GM23338 (cell line): ENCODE measurements at regions not wholly inside any gene's neighbourhood (a gene's known extent, or its start where the extent isn't known, plus 50 kb on each side); places are given as distances from the start of the nearest gene placed in this dataset.

Experiments
- CREB1 ChIP-seq: fragments of 250-450 bp; sonication (Bioruptor Pico); IDR thresholded peaks from 2 replicates; pipeline ENCODE4 v1.5.0; 2020; ENCODE audit warnings: low read depth, mild to moderate bottlenecking, moderate library complexity
- CTCF ChIP-seq, 2 experiments: fragments of 200-600 bp in 1 of 2; sonication (generic) in 1 of 2; conservative IDR thresholded peaks; 2 replicates each; pipeline versions ENCODE4 v1.5.1 to v1.6.1; 2016 to 2017; ENCODE audit warnings: antibody characterized with exemption in 2 of 2, low read depth in 2 of 2, mild to moderate bottlenecking in 2 of 2, moderate library complexity in 1 of 2
- EZH2 ChIP-seq: fragments of 200-600 bp; sonication (generic); IDR thresholded peaks from one replicate; pipeline ENCODE4 v1.8.0; 2017; ENCODE audit warnings: antibody characterized with exemption, mild to moderate bottlenecking, low read depth; ENCODE audit not compliant: unreplicated experiment
- EZH2phosphoT487 ChIP-seq: fragments of 200-600 bp; sonication (generic); IDR thresholded peaks from one replicate; pipeline ENCODE4 v1.8.1; 2018; ENCODE audit warnings: antibody characterized with exemption; ENCODE audit not compliant: unreplicated experiment
- JUNB ChIP-seq: IDR thresholded peaks from one replicate; pipeline ENCODE4 v1.6.1; 2016; ENCODE audit warnings: antibody characterized with exemption; ENCODE audit not compliant: unreplicated experiment
- NANOG ChIP-seq: IDR thresholded peaks from 2 replicates; pipeline ENCODE4 v1.6.1; 2016; ENCODE audit warnings: antibody characterized with exemption, borderline replicate concordance
- POLR2AphosphoS5 ChIP-seq: IDR thresholded peaks from 2 replicates; pipeline ENCODE4 v1.6.1; 2016; ENCODE audit warnings: antibody characterized with exemption, low read depth
- REST ChIP-seq: IDR thresholded peaks from one replicate; pipeline ENCODE4 v1.6.1; 2018; ENCODE audit warnings: antibody characterized with exemption; ENCODE audit not compliant: unreplicated experiment
- ZNF114 ChIP-seq: fragments of 250-450 bp; sonication (Bioruptor Pico); IDR thresholded peaks from 2 replicates; pipeline ENCODE4 v1.5.0; 2020; ENCODE audit warnings: mild to moderate bottlenecking, moderate library complexity
- ZNF331 ChIP-seq: fragments of 250-450 bp; sonication (Bioruptor Pico); IDR thresholded peaks from 2 replicates; pipeline ENCODE4 v1.5.0; 2020; ENCODE audit warnings: low read depth, mild to moderate bottlenecking, moderate library complexity

GRCh38 chr5:107021575-107021974, 649.2 kb downstream of the EFNA5 start:
- TF ChIP-seq CTCF (conservative IDR thresholded peaks at IDR 0.05; ENCODE audit: low read depth in 2 of 2) (no peak), EZH2 (no peak), POLR2AphosphoS5 (no peak), JUNB (no peak), EZH2phosphoT487 (no peak), REST (no peak), ZNF331 (CRISPR knock-in tag) (no peak), CREB1 (no peak), ZNF114 (CRISPR knock-in tag) (no peak), NANOG (no peak)
